Mucosa of descending colon (tissue), 3 donors: ENCODE measurements at regions not wholly inside any gene's neighbourhood (a gene's known extent, or its start where the extent isn't known, plus 50 kb on each side); places are given as distances from the start of the nearest gene placed in this dataset.

Experiments
- ATAC-seq: fragments of 200-7000 bp; cut with Tn5 transposase; one replicate; pipeline ENCODE4 v1.9.1; 2020; ENCODE audit warnings: mild to moderate bottlenecking, moderate library complexity
- DNase-seq, 3 donors: peaks; one replicate each; pipeline ENCODE4 v3.0.0-alpha.2; 2020
- H3K36me3 ChIP-seq: fragments of 200-600 bp; one replicate; pipeline ENCODE4 v1.8.0; 2021; ENCODE audit warnings: low read depth, mild to moderate bottlenecking
- H3K4me1 ChIP-seq: fragments of 200-600 bp; one replicate; pipeline ENCODE4 v1.8.0; 2021; ENCODE audit warnings: low read depth, mild to moderate bottlenecking
- H3K4me3 ChIP-seq: fragments of 200-600 bp; one replicate; pipeline ENCODE4 v1.8.0; 2021; ENCODE audit warnings: mild to moderate bottlenecking
- H3K9me3 ChIP-seq: fragments of 200-600 bp; one replicate; pipeline ENCODE4 v1.8.0; 2021; ENCODE audit warnings: mild to moderate bottlenecking
- CTCF ChIP-seq: fragments of 200-600 bp; IDR thresholded peaks from one replicate; pipeline ENCODE4 v1.8.0; 2022; ENCODE audit warnings: antibody characterized with exemption, mild to moderate bottlenecking
- intact Hi-C, 2 donors: fragments of 100-400 bp; cut with DNase I in 1 of 2; cut with micrococcal nuclease in 1 of 2; formaldehyde crosslinking; loops; one replicate each; pipeline versions ENCODE4 v1.11.0 to v1.11.1; 2022; cut with DNase I, micrococcal nuclease
- donor health status: DM: no; HTN: no; CAD: no; lungs with moderate emphysema.
- donor health status: DM: no; HTN: no; CAD: no.
- donor health status: DM: no; HTN: yes; CAD: no.

GRCh38 chr13:70534466-70534865 lies 426.2 kb upstream of the KLHL1 start:
- ATAC-seq (no peak), DNase-seq (no peak)
- Histone ChIP-seq H3K9me3 (no peaks in the 10 kb centered on the region), H3K36me3 (no peaks in the 10 kb centered on the region), H3K4me1 (no peaks in the 10 kb centered on the region), H3K4me3 (no peak overlapping the region)
- TF ChIP-seq CTCF = no peak
- intact Hi-C loops = no loop called here

GRCh38 chr13:70529652-70530051 lies 421.4 kb upstream of the KLHL1 start:
- ATAC-seq = no peak
- DNase-seq = no peak
- no peak for TF ChIP-seq CTCF
- no peaks in the 10 kb centered on the region for H3K9me3 ChIP-seq
- intact Hi-C loops = no loop called here
- H3K36me3 ChIP-seq = no peaks in the 10 kb centered on the region
- H3K4me3 ChIP-seq = no peak overlapping the region
- no peaks in the 10 kb centered on the region for H3K4me1 ChIP-seq

- no peak for DNase-seq
These were observed 419.3 kb upstream of the KLHL1 start for GRCh38 chr13:70527599-70527998.

GRCh38 chr13:70523622-70524021 lies 415.4 kb upstream of the KLHL1 start:
- intact Hi-C loops = no loop called here
- no peak for DNase-seq
- Histone ChIP-seq H3K36me3 (no peaks in the 10 kb centered on the region), H3K9me3 (no peaks in the 10 kb centered on the region), H3K4me1 (no peaks in the 10 kb centered on the region), H3K4me3 (no peak overlapping the region)
- no peak for ATAC-seq
- no peak for TF ChIP-seq CTCF

More at GRCh38 chr13:70527599-70527998, 419.3 kb upstream of the KLHL1 start:
- no peak for TF ChIP-seq CTCF
- intact Hi-C loops = no loop called here
- H3K4me3 ChIP-seq = no peak overlapping the region
- H3K9me3 ChIP-seq = no peaks in the 10 kb centered on the region
- no peaks in the 10 kb centered on the region for H3K36me3 ChIP-seq
- no peaks in the 10 kb centered on the region for H3K4me1 ChIP-seq
- ATAC-seq = no peak

- no peak overlapping the region for H3K4me3 ChIP-seq
- intact Hi-C loops = no loop called here
- TF ChIP-seq CTCF = no peak
- ATAC-seq = no peak
- DNase-seq = no peak
- no peaks in the 10 kb centered on the region for H3K4me1 ChIP-seq
- no peaks in the 10 kb centered on the region for H3K9me3 ChIP-seq
- H3K36me3 ChIP-seq = no peaks in the 10 kb centered on the region
These were observed 412.2 kb upstream of the KLHL1 start for GRCh38 chr13:70520275-70521036.
